H1 (cell line): ENCODE measurements at regions not wholly inside any gene's neighbourhood (a gene's known extent, or its start where the extent isn't known, plus 50 kb on each side); places are given as distances from the start of the nearest gene placed in this dataset.

ENCODE experiments used
- CTCF ChIA-PET: fragments of 300-600 bp; sonication (Branson Sonifier 250); formaldehyde crosslinking; loops from one replicate; lab custom pipeline; 2021; ENCODE audit not compliant: partially characterized antibody; lab: Charles Lee
- POLR2A ChIA-PET: fragments of 300-600 bp; sonication (Branson Sonifier 250); formaldehyde crosslinking; loops from one replicate; lab custom pipeline; 2021; ENCODE audit warnings: inconsistent platforms; ENCODE audit not compliant: partially characterized antibody; lab: Charles Lee
- DNase-seq, 2 experiments: peaks; one replicate each; pipeline versions ENCODE4 v3.0.0 to v3.0.0-alpha.2; 2010 to 2022; ENCODE audit warnings: low spot score in 2 of 2, low read depth in 1 of 2, mixed read lengths in 1 of 2
- FAIRE-seq: peaks from 2 replicates; lab custom pipeline; 2011; peaks lifted over from hg19 to GRCh38; lab: Jason Lieb, UNC
- H2AFZ ChIP-seq: 2 replicates; pipeline ENCODE4 v1.8.1; 2012; ENCODE audit warnings: low read length, inconsistent platforms
- H2AK5ac ChIP-seq: 2 replicates; pipeline ENCODE4 v1.6.1; 2013; ENCODE audit warnings: low read depth, low read length
- H2BK120ac ChIP-seq: replicated peaks from 2 replicates; pipeline ENCODE3; 2013; ENCODE audit warnings: low read depth, low read length, inconsistent platforms
- H2BK12ac ChIP-seq: 2 replicates; pipeline ENCODE4 v1.6.1; 2013; ENCODE audit warnings: low read depth, low read length
- H2BK15ac ChIP-seq: 2 replicates; pipeline ENCODE4 v1.6.1; 2013; ENCODE audit warnings: low read length
- H2BK20ac ChIP-seq: 2 replicates; pipeline ENCODE4 v1.6.1; 2013; ENCODE audit warnings: low read length
- H2BK5ac ChIP-seq: 2 replicates; pipeline ENCODE4 v1.6.1; 2013; ENCODE audit warnings: low read depth, low read length
- H3K14ac ChIP-seq: 2 replicates; pipeline ENCODE4 v1.6.1; 2013; ENCODE audit warnings: inconsistent platforms; ENCODE audit not compliant: insufficient read length
- H3K18ac ChIP-seq: 2 replicates; pipeline ENCODE4 v1.6.1; 2013; ENCODE audit warnings: low read length; ENCODE audit errors: extremely low read depth
- H3K23ac ChIP-seq: 2 replicates; pipeline ENCODE4 v1.6.1; 2013; ENCODE audit warnings: inconsistent platforms; ENCODE audit not compliant: insufficient read length
- H3K23me2 ChIP-seq: 2 replicates; pipeline ENCODE4 v1.6.1; 2013; ENCODE audit warnings: low read depth, low read length
- H3K27ac ChIP-seq: 2 replicates; pipeline ENCODE4 v1.6.1; 2011; ENCODE audit warnings: low read depth, low read length, inconsistent platforms
- H3K27me3 ChIP-seq, 4 experiments: replicated peaks in 1 of 4; 1 replicate in 1 of 4; 2 replicates in 3 of 4; pipeline versions ENCODE4 v1.6.1 to v1.8.1; 2011 to 2013; ENCODE audit warnings: low read length in 3 of 4, mild to moderate bottlenecking in 3 of 4, inconsistent platforms in 2 of 4, mixed read lengths in 2 of 4, moderate library complexity in 1 of 4; ENCODE audit not compliant: control insufficient read depth in 3 of 4, insufficient read depth in 3 of 4; ENCODE audit errors: extremely low read depth in 1 of 4
- H3K36me3 ChIP-seq, 4 experiments: 2 replicates each; pipeline versions ENCODE4 v1.6.1 to v1.8.1; 2011 to 2013; ENCODE audit warnings: mild to moderate bottlenecking in 4 of 4, low read length in 3 of 4, moderate library complexity in 2 of 4, control low read depth in 1 of 4, inconsistent platforms in 1 of 4; ENCODE audit not compliant: insufficient read depth in 4 of 4, control insufficient read depth in 2 of 4
- H3K4ac ChIP-seq: replicated peaks from 2 replicates; pipeline ENCODE3; 2013; ENCODE audit warnings: low read length, low read depth, mixed read lengths, inconsistent platforms; ENCODE audit not compliant: insufficient read length
- H3K4me1 ChIP-seq, 4 experiments: replicated peaks in 1 of 4; 1 replicate in 1 of 4; 2 replicates in 3 of 4; pipeline versions ENCODE4 v1.6.1 to v1.8.1; 2011 to 2013; ENCODE audit warnings: low read length in 3 of 4, inconsistent platforms in 2 of 4, mixed read lengths in 1 of 4; ENCODE audit not compliant: insufficient read depth in 4 of 4, control insufficient read depth in 3 of 4
- H3K4me2 ChIP-seq, 2 experiments: 2 replicates each; pipeline versions ENCODE4 v1.6.1 to v1.8.1; 2011 to 2013; ENCODE audit warnings: low read depth in 2 of 2, low read length in 2 of 2, control low read depth in 1 of 2, inconsistent platforms in 1 of 2, mild to moderate bottlenecking in 1 of 2; ENCODE audit not compliant: insufficient read depth in 1 of 2
- H3K4me3 ChIP-seq, 4 experiments: fragments of 200-600, 300-600 bp in 1 of 4; sonication (generic), shearing (Covaris generic), sonication (Bioruptor Twin) in 1 of 4; 2 replicates each; pipeline versions ENCODE4 v1.5.1 to v1.8.1; 2011 to 2016; ENCODE audit warnings: low read length in 4 of 4, low read depth in 3 of 4, control low read depth in 2 of 4, inconsistent platforms in 2 of 4, mild to moderate bottlenecking in 2 of 4, mixed read lengths in 1 of 4, moderate library complexity in 1 of 4; ENCODE audit not compliant: insufficient read depth in 2 of 4; ENCODE audit errors: extremely low read depth in 1 of 4
- H3K56ac ChIP-seq: replicated peaks from 2 replicates; pipeline ENCODE3; 2013; ENCODE audit warnings: low read depth, mild to moderate bottlenecking, mixed read lengths, low read length, inconsistent platforms; ENCODE audit not compliant: insufficient read length
- H3K79me1 ChIP-seq: 2 replicates; pipeline ENCODE4 v1.6.1; 2013; ENCODE audit warnings: low read depth, low read length, control low read depth
- H3K79me2 ChIP-seq, 2 experiments: 2 replicates each; pipeline versions ENCODE4 v1.6.1 to v1.8.1; 2012 to 2013; ENCODE audit warnings: low read length in 2 of 2, mild to moderate bottlenecking in 2 of 2, inconsistent platforms in 1 of 2; ENCODE audit not compliant: insufficient read depth in 2 of 2, control insufficient read depth in 1 of 2
- H3K9ac ChIP-seq, 4 experiments: replicated peaks in 1 of 4; 1 replicate in 1 of 4; 2 replicates in 3 of 4; pipeline versions ENCODE4 v1.6.1 to v1.8.1; 2011 to 2013; ENCODE audit warnings: low read depth in 3 of 4, low read length in 3 of 4, control low read depth in 2 of 4, mild to moderate bottlenecking in 2 of 4, moderate library complexity in 2 of 4, inconsistent platforms in 1 of 4; ENCODE audit errors: extremely low read depth in 1 of 4
- H3K9me3 ChIP-seq, 2 experiments: 2 replicates each; pipeline versions ENCODE4 v1.6.1 to v1.8.1; 2012 to 2013; ENCODE audit warnings: mild to moderate bottlenecking in 2 of 2, moderate library complexity in 2 of 2, control low read depth in 1 of 2, inconsistent platforms in 1 of 2, low read depth in 1 of 2, low read length in 1 of 2, mixed read lengths in 1 of 2; ENCODE audit not compliant: insufficient read depth in 2 of 2
- H4K20me1 ChIP-seq, 2 experiments: replicated peaks in 1 of 2; 2 replicates each; pipeline versions ENCODE3 to v1.8.1; 2011 to 2013; ENCODE audit warnings: inconsistent platforms in 2 of 2, low read length in 2 of 2, mild to moderate bottlenecking in 1 of 2; ENCODE audit not compliant: insufficient read depth in 2 of 2, control insufficient read depth in 1 of 2
- H4K5ac ChIP-seq: 2 replicates; pipeline ENCODE4 v1.6.1; 2013; ENCODE audit warnings: low read length, low read depth, mixed read lengths, inconsistent platforms; ENCODE audit not compliant: insufficient read length
- H4K8ac ChIP-seq: 2 replicates; pipeline ENCODE4 v1.8.0; 2013; ENCODE audit warnings: mild to moderate bottlenecking, moderate library complexity, low read length, inconsistent platforms; ENCODE audit not compliant: insufficient read depth; ENCODE audit errors: extremely low read depth
- H4K91ac ChIP-seq: replicated peaks from 2 replicates; pipeline ENCODE3; 2013; ENCODE audit warnings: low read length, mixed read lengths, inconsistent platforms; ENCODE audit not compliant: insufficient read length
- SIX5 ChIP-seq: IDR thresholded peaks from 2 replicates; pipeline ENCODE4 v1.6.1; 2011; ENCODE audit warnings: mild to moderate bottlenecking, low read depth, low read length
- WGBS, 2 experiments: shearing (Covaris generic) in 1 of 2; methylation state at CpG; one replicate each; pipeline versions ENCODE4 v1.1.6 to v1.1.7; 2013 to 2015; ENCODE audit warnings: low lambda C conversion rate in 2 of 2, mixed read lengths in 2 of 2, inconsistent platforms in 1 of 2, low coverage in 1 of 2, missing lambda C conversion rate in 1 of 2; ENCODE audit not compliant: insufficient replicate concordance in 2 of 2, insufficient coverage in 1 of 2, insufficient read length in 1 of 2; ENCODE audit errors: extremely low coverage in 1 of 2, missing lambda C conversion rate in 1 of 2; 5-methylcytosine and 5-hydroxymethylcytosine counted together

DNA sequence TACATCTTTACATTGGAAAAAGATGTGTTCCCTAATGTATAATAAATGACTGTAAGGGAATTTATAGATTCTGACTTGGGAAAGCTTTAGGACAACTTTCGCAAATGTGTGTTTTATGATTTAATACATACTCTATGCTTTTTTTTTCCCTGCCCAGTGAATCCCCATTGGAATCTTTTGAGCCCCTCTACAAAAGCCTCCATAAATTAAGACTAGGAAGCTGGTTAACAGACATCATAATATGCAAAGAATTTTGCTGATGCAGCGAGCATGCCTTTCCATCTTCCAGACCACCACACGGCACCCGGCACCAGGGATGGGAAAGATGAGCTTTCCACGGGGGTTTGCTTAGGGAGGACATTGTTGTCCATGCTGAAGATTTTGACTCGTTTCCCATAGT lies 156.1 kb upstream of the IVNS1ABP start:
- no peak overlapping the region for H3K9ac ChIP-seq
- H3K14ac ChIP-seq, result no peak overlapping the region
- H3K27ac ChIP-seq, result no peak overlapping the region
- no peaks in the 10 kb centered on the region for H4K20me1 ChIP-seq
- 83% methylated on average over 6 of the region's 6 CpGs; no CpG with 5 or more reads in 1 of the 2 experiments for WGBS, 2 experiments
- no peak overlapping the region for H4K8ac ChIP-seq
- H3K79me1 ChIP-seq, result no peaks in the 10 kb centered on the region
- no peak overlapping the region for H2BK15ac ChIP-seq
- no peak overlapping the region for H3K4ac ChIP-seq
- no peak overlapping the region for H4K91ac ChIP-seq
- H3K9me3 ChIP-seq, result no peaks in the 10 kb centered on the region
- H3K4me2 ChIP-seq, result no peak overlapping the region
- H3K27me3 ChIP-seq, result no peaks in the 10 kb centered on the region
- H4K5ac ChIP-seq, result no peak overlapping the region
- H2BK20ac ChIP-seq, result no peak overlapping the region
- no peak overlapping the region for H2AK5ac ChIP-seq
- H3K36me3 ChIP-seq, result no peaks in the 10 kb centered on the region
- FAIRE-seq (no peak), DNase-seq (no peak)
- H3K4me1 ChIP-seq, result no peaks in the 10 kb centered on the region
- ChIA-PET POLR2A (no interaction called here), CTCF (no interaction called here)
- H3K79me2 ChIP-seq, result no peaks in the 10 kb centered on the region
- no peak overlapping the region for H2BK12ac ChIP-seq
- no peak overlapping the region for H2AFZ ChIP-seq
- H3K23ac ChIP-seq, result no peak overlapping the region
- H3K4me3 ChIP-seq, result no peak overlapping the region
- no peak overlapping the region for H2BK120ac ChIP-seq
- no peak overlapping the region for H3K18ac ChIP-seq
- H3K56ac ChIP-seq, result no peak overlapping the region
- no peaks in the 10 kb centered on the region; the same call in 1 of the 2 replicates for H3K23me2 ChIP-seq
- TF ChIP-seq SIX5, result no peak
- TF ChIP-seq, all 59 proteins: peak for 0
- no peak overlapping the region for H2BK5ac ChIP-seq
